HS-5 (cell line): ENCODE measurements at regions not wholly inside any gene's neighbourhood (a gene's known extent, or its start where the extent isn't known, plus 50 kb on each side); places are given as distances from the start of the nearest gene placed in this dataset.
"Not testable (repeated sequence)": the region's sequence is repeated elsewhere in the genome, so short reads cannot be mapped to it uniquely, and the experiment has no call there.

ENCODE experiments used
- DNase-seq: peaks from one replicate; pipeline ENCODE4 v3.0.0-alpha.2; 2012; ENCODE audit warnings: low read depth

- no peak for DNase-seq
Observed at GRCh38 chr19:30681162-30682100, 309.2 kb downstream of the ZNF536 start.

GRCh38 chr19:30680399-30680798 is 308.2 kb downstream of the ZNF536 start:
- DNase-seq, result not testable (repeated sequence)

DNA sequence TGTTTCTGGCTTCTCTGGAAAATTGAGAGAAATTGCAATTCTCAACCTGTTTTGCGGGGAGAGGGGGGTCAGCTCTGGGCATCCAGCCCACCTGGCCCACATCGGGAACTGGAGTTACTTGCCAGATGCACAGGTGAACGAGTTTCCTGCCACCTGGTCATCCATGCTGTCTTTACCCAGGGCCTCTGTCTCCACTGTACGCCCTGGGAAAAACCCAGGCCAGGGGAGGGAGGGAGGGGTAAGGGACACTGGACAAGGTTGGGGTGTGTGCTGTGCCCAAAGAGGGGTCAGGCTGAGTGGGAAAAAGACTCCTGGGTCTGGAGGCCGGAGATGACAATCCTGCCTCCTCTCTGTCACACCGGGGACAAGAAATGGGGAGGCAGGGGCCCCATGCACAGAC is 307.6 kb downstream of the ZNF536 start:
- DNase-seq, result no peak

- no peak for DNase-seq
Observed at GRCh38 chr19:30679153-30679702, 307.0 kb downstream of the ZNF536 start.

DNA sequence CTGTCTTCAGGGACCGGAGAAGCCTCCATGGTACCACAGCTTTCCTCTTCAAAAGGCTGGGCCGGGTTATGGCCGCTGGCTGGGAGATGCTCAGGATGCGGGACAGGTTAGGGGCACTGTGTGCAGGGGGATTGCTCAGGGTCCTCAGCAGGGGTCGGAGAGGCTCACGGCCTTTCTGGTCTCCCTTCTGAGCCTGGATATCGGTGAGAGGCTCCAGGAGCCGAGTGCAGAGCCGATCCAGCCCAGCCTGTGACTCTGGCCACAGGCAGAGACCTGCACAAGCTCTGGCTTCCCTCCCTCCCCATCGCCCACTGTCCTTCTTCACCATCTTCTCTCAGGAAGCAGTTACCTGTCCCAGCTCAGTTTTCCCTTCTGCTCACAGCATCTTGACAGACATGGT is 306.0 kb downstream of the ZNF536 start:
- DNase-seq, result no peak

GRCh38 chr19:30677702-30678101 is 305.5 kb downstream of the ZNF536 start:
- DNase-seq, result no peak

GRCh38 chr19:30676990-30677679 is 305.0 kb downstream of the ZNF536 start:
- DNase-seq, result no peak

- no peak for DNase-seq
Observed at GRCh38 chr19:30675086-30675485, 302.9 kb downstream of the ZNF536 start.

DNA sequence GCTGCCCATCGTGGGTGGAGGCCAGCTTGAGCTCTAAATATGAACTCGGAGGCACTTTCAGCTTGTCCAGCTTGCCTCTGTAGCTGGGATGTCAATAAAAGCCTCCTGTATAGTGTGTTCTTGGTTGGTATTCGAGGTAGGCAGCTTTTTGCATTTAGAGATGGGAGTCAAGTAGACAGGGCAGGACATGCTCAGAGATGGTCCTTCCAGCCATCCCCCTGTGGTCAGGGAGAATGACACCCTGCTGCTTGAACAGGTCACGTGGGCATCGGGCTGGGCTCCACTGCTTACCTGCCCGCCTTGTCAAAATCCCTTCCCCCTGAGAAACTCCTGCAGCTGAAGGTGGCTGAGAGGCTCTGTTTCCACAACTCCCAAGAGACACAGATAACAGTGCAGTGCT is 302.5 kb downstream of the ZNF536 start:
- no peak for DNase-seq

DNA sequence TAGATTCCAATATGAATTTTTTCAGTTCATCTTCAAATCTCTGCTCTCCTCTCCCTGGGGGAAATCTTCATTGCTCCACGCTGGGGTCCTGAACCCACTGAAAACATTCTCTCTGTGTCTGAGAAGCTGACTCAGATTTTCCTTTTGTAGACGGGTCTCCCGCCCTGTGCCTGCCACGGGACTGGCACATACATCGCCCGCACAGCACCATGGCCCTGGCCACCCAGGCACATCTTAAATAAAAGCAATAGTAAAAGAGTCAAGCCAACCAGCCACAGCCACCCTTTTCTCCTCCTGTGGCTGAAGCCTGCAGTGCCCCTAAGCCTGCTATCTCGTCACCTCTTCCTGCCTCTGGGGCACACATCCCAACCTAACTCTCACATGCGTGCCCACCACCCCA is 301.2 kb downstream of the ZNF536 start:
- DNase-seq, result no peak

GRCh38 chr19:30672926-30673325 is 300.7 kb downstream of the ZNF536 start:
- DNase-seq, result no peak

- no peak for DNase-seq
Observed at GRCh38 chr19:30671622-30672051, 299.5 kb downstream of the ZNF536 start.

DNA sequence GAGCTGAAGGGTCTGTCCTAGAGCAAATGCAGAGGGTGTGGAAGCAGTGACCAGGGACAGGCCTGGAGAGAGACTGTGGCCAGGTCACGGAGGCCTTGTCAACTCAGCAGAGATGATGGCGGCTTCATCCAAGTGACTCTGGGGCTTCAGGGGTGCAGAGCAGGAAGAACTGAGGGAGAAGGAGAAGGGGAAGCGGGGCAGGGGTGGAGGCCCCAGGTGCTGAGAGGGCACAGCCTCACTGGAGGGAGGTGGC is 299.1 kb downstream of the ZNF536 start:
- no peak for DNase-seq

DNA sequence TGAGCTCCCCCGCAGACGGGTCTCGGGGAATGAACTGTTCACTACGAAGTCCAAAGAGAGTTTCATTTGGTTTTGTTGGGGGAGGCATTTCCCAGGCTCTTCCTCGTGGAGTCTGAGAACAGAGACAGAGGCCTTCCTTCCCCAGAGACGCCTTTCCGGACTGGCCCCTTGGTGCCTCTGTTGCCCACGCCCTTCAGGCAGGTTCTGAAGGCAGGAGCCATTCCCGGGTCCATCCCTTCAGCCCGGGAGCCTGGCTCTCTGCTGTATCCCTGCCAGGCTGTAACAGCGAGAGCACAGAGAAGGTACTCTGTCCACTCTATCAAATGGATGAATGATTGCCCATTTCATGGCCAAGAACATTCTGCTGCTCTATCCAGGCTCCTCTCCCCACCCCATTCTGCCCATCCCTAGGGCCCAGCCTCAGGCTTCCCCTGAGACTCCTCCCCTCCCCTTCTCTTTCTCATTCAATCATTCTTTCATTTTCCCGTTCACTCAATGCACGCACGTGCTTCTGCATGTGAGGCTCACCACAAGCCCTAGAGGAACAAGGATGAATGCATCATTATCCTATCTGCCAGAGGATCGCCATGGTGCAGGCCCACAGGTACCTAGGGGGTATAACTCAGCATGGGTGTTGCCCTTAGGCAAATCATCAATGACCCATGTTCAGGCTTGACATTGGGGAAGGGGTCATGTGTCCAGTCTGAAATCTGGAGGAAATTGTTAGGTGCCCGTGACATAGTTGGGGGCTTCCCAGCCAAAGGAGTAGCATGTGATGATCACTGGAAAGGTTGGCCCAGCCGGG is 298.6 kb downstream of the ZNF536 start:
- DNase-seq, result no peak

GRCh38 chr19:30670011-30670329 is 297.8 kb downstream of the ZNF536 start:
- DNase-seq, result no peak

GRCh38 chr19:30669329-30670010 is 297.3 kb downstream of the ZNF536 start:
- DNase-seq, result no peak

DNA sequence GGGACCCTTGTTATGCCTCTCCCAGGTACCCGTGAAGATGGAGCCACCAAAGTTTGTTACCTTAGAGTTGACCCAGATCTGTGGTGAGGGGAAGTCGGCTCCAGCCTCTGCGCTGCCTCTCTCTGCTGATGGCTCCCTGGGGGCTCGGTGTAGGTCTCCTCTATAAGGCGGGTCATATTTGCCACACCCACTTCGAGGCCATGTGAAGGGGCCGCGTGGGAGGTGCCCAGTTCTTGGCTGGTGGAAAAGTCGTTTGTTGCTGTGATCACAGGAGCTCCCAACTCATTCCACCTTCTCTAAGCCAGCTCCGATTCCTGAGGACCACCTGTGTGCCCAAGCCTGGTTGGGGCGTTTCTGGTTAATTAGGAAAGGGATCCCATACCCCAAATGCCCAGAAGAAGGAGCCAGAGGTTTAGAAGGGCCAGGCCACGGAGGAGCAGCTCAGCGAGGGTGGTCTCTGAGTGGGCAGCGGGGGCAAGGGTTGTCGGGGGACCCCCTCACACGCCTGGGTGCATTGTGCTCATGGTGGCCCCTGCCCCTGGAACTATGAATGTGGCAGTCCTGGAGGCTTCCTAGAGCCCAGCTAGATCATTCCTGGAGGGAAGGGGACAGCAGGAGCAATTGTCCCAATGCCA is 296.5 kb downstream of the ZNF536 start:
- no peak for DNase-seq

- DNase-seq, result no peak
Observed at GRCh38 chr19:30667746-30668145, 295.6 kb downstream of the ZNF536 start.

GRCh38 chr19:30667227-30667626 is 295.0 kb downstream of the ZNF536 start:
- DNase-seq, result no peak

GRCh38 chr19:30666301-30666803 is 294.2 kb downstream of the ZNF536 start:
- DNase-seq, result no peak

DNA sequence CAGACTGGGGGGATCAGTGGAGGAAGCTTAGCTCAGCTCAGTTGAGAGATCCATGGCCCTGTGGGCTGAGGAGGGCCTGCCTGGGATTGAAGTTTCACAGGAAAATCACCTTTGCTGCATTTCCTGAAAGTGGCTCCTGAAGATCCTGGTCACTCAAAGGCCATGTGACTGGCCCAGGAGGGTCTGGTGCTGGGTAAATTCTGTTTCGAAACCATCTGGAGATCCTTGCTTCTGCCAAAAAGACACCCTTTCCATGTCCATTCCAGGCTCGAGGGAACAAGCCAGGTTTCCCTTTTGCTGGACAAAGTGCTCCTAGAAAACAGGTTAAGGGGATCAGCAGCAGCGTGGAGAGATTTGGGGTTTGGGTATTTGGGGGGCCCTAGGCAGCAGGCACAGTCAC is 293.3 kb downstream of the ZNF536 start:
- no peak for DNase-seq
